Naive thymus-derived CD8-positive, alpha-beta T cell (primary cell): ENCODE measurements at regions not wholly inside any gene's neighbourhood (a gene's known extent, or its start where the extent isn't known, plus 50 kb on each side); places are given as distances from the start of the nearest gene placed in this dataset.

Experiments used
- ATAC-seq, 2 donors: fragments of 150-1000 bp; cut with Tn5 transposase in 1 of 2; sonication (Bioruptor Pico), chemical (Tn5 transposase) in 1 of 2; 1 replicate in 1 of 2; 2 replicates in 1 of 2; pipeline ENCODE4 v1.10.0; 2021; ENCODE audit warnings: mild to moderate bottlenecking in 2 of 2, moderate library complexity in 2 of 2
- POLR2A ChIA-PET: fragments of 350-600 bp; sonication (Branson Sonifier 250); formaldehyde crosslinking; loops from one replicate; lab custom pipeline; 2021; ENCODE audit warnings: antibody characterized with exemption; lab: Charles Lee
- DNase-seq, 10 donors: peaks; one replicate each; pipeline versions ENCODE4 v3.0.0 to v3.0.0-alpha.2; 2020 to 2022
- H3K27ac Mint-ChIP-seq, 10 donors: one replicate each; pipeline ENCODE4 v1.8.0; 2020 to 2022; ENCODE audit warnings: mild to moderate bottlenecking in 10 of 10, mixed read lengths in 10 of 10, moderate library complexity in 4 of 10, inconsistent platforms in 1 of 10
- H3K27me3 Mint-ChIP-seq, 5 donors: one replicate each; pipeline ENCODE4 v1.8.0; 2021 to 2022; ENCODE audit warnings: mixed read lengths in 5 of 5
- H3K36me3 Mint-ChIP-seq, 3 donors: one replicate each; pipeline ENCODE4 v1.8.0; 2020 to 2022; ENCODE audit warnings: mixed read lengths in 3 of 3, mild to moderate bottlenecking in 2 of 3, inconsistent platforms in 1 of 3
- H3K4me1 Mint-ChIP-seq, 4 donors: one replicate each; pipeline ENCODE4 v1.8.0; 2021 to 2022; ENCODE audit warnings: mixed read lengths in 4 of 4
- H3K4me3 Mint-ChIP-seq, 10 donors: one replicate each; pipeline ENCODE4 v1.8.0; 2020 to 2022; ENCODE audit warnings: mild to moderate bottlenecking in 10 of 10, mixed read lengths in 10 of 10, moderate library complexity in 6 of 10, inconsistent platforms in 1 of 10
- H3K9me3 Mint-ChIP-seq, 9 donors: one replicate each; pipeline ENCODE4 v1.8.0; 2020 to 2022; ENCODE audit warnings: mixed read lengths in 9 of 9, mild to moderate bottlenecking in 3 of 9, inconsistent platforms in 1 of 9, moderate library complexity in 1 of 9

GRCh38 chr13:26837997-26838396 is 77.4 kb upstream of the GPR12 start:
- no peaks in the 10 kb centered on the region for H3K36me3 Mint-ChIP-seq
- no peak for DNase-seq
- H3K9me3 Mint-ChIP-seq: peaks cover 0 to 4% (median 0%) of the 10 kb centered on the region in 9 donors
- no peak overlapping the region for H3K4me3 Mint-ChIP-seq
- no peaks in the 10 kb centered on the region for H3K4me1 Mint-ChIP-seq
- no peak overlapping the region for H3K27ac Mint-ChIP-seq
- POLR2A ChIA-PET: no interaction called here
- ATAC-seq: no peak
- peaks cover 12 to 48% (median 14%) of the 10 kb centered on the region in 5 donors for H3K27me3 Mint-ChIP-seq

- Mint-ChIP-seq H3K27me3 (peaks cover 12 to 53% (median 14%) of the 10 kb centered on the region in 5 donors), H3K9me3 (peaks cover 0 to 4% (median 0%) of the 10 kb centered on the region in 9 donors), H3K27ac (no peak overlapping the region), H3K36me3 (no peaks in the 10 kb centered on the region), H3K4me3 (no peak overlapping the region), H3K4me1 (no peaks in the 10 kb centered on the region)
- POLR2A ChIA-PET: no interaction called here
- DNase-seq (no peak), ATAC-seq (no peak)
These were observed 76.5 kb upstream of the GPR12 start for GRCh38 chr13:26837102-26837501.

- Mint-ChIP-seq H3K4me3 (no peak overlapping the region), H3K9me3 (peaks cover 0 to 4% (median 0%) of the 10 kb centered on the region in 9 donors), H3K27ac (no peak overlapping the region), H3K27me3 (peaks cover 16 to 53% (median 18%) of the 10 kb centered on the region in 5 donors), H3K36me3 (no peaks in the 10 kb centered on the region), H3K4me1 (peaks cover 0 to 2% (median 0%) of the 10 kb centered on the region in 4 donors)
- ATAC-seq (no peak), DNase-seq (no peak)
- POLR2A ChIA-PET: no interaction called here
These were observed 76.0 kb upstream of the GPR12 start for GRCh38 chr13:26836626-26837025.

DNA sequence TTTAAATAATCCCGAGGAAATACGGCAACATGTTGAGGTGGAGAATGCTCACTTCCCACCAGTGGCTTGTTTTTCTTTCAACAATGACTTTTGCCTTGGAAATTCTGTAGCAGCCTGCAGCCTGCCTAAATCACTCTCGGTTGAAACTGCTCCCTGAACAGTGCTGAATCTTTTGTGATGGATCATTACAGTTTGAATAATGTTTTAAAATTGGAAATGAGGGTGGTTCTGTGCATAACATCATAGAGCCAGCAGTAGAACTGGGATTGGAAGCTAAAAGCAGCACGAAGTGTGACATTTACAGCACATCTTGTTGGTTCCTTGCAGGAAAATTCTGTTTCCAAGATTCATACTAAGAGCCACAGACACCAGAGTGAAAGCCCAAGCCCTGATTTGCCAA is 74.1 kb upstream of the GPR12 start:
- Mint-ChIP-seq H3K9me3 (peaks cover 0 to 4% (median 0%) of the 10 kb centered on the region in 9 donors), H3K4me3 (no peak overlapping the region), H3K4me1 (peaks cover 0 to 2% (median 0%) of the 10 kb centered on the region in 4 donors), H3K27me3 (peaks cover 17 to 62% (median 21%) of the 10 kb centered on the region in 5 donors), H3K27ac (no peak overlapping the region), H3K36me3 (no peaks in the 10 kb centered on the region)
- ATAC-seq (no peak), DNase-seq (no peak)
- POLR2A ChIA-PET: no interaction called here

DNA sequence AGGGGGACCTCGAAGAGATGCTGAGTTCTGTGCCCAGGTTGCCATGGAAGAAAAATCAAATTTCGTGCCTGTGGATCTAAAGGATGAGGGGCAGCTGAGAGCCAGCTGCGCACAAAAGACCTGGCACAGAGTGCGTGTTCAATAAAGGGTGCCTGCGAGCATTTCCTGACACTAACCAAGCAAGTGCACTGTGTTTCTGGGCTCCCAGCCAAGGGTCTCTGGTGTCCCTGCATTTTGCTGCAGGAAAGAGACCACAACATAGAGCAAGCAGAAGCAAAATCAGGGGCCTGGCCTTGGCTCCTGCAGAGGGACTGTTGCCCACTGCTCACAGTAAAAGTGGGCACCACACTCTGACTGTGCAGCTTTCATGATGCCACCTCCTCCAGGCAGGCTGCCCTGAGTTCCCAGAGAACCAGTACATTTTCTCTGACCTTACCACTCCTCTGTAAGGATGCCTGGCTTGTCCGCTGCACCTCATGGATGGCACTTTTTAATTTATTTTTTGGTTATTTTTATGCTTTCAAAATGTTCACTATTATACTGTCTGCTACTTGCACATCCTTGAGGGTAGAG is 70.8 kb upstream of the GPR12 start:
- no peak overlapping the region for H3K4me3 Mint-ChIP-seq
- peaks cover 12 to 50% (median 14%) of the 10 kb centered on the region in 5 donors for H3K27me3 Mint-ChIP-seq
- H3K4me1 Mint-ChIP-seq: peaks cover 0 to 2% (median 0%) of the 10 kb centered on the region in 4 donors
- POLR2A ChIA-PET: no interaction called here
- peaks cover 0 to 4% (median 0%) of the 10 kb centered on the region in 9 donors for H3K9me3 Mint-ChIP-seq
- ATAC-seq (no peak), DNase-seq (no peak)
- H3K27ac Mint-ChIP-seq: no peak overlapping the region
- no peaks in the 10 kb centered on the region for H3K36me3 Mint-ChIP-seq

DNA sequence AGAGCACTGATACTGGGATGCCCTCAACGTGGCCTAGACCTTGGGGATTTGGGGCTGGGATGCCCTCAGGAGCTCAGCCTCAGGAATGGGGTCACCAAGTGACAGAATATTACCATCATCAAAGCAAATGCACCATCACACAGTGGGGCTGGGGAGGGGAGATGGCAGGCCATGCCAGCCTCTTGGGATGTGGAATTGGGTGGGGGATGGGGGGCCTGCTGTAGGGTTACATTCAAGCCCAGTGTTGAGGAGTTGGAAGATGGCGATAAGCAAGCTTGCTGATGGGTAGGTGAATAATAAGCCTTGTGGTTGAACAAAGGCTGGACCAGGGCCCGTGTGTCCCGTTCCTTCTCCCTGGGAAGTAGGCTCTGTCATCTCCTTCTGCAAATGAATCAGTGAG is 69.1 kb upstream of the GPR12 start:
- no peak for DNase-seq
- Mint-ChIP-seq H3K27ac (no peak overlapping the region), H3K9me3 (no peaks in the 10 kb centered on the region), H3K27me3 (peaks cover 8 to 43% (median 14%) of the 10 kb centered on the region in 5 donors), H3K4me1 (peaks cover 0 to 2% (median 0%) of the 10 kb centered on the region in 4 donors), H3K36me3 (no peaks in the 10 kb centered on the region), H3K4me3 (no peak overlapping the region)
- POLR2A ChIA-PET: no interaction called here
- ATAC-seq: no peak

DNA sequence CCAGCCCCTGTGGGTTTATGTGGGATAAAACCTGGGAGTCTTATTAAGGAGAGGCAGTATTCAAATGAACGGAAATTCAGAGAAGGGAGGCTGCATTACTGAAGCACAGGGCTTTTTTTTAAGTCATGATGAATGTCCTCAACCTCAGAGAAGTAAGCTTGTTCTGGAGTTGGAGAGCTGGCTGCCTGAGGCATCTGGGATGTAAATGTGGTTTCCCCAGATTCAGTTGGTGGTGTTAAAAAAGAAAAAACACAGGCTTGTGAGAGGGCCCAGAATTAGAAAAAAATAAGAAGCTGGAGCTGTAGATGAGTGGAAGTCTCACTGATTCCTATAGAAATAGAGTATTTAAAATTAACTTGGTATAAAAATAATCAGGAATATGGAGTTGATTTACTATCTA is 64.0 kb upstream of the GPR12 start:
- POLR2A ChIA-PET: no interaction called here
- Mint-ChIP-seq H3K27me3 (peaks cover 0 to 6% (median 4%) of the 10 kb centered on the region in 5 donors), H3K27ac (no peak overlapping the region), H3K4me3 (no peak overlapping the region), H3K9me3 (no peaks in the 10 kb centered on the region), H3K4me1 (no peaks in the 10 kb centered on the region), H3K36me3 (no peaks in the 10 kb centered on the region)
- DNase-seq: no peak
- ATAC-seq: no peak

- no peaks in the 10 kb centered on the region for H3K9me3 Mint-ChIP-seq
- H3K4me3 Mint-ChIP-seq: no peak overlapping the region
- H3K27me3 Mint-ChIP-seq: peaks cover 0 to 3% (median 0%) of the 10 kb centered on the region in 5 donors
- H3K36me3 Mint-ChIP-seq: no peaks in the 10 kb centered on the region
- peak overlapping the region in 1 of 10 donors; percentile 68 for H3K27ac Mint-ChIP-seq
- no peak for DNase-seq
- POLR2A ChIA-PET: interaction anchor here (0.6 kb wide), 1 partner anchor 1543 kb away, joined by 3 read pairs; no protein-coding TSS in a partner anchor
- H3K4me1 Mint-ChIP-seq: no peaks in the 10 kb centered on the region
- ATAC-seq: no peak
These were observed 61.6 kb upstream of the GPR12 start for GRCh38 chr13:26822146-26822545.

DNA sequence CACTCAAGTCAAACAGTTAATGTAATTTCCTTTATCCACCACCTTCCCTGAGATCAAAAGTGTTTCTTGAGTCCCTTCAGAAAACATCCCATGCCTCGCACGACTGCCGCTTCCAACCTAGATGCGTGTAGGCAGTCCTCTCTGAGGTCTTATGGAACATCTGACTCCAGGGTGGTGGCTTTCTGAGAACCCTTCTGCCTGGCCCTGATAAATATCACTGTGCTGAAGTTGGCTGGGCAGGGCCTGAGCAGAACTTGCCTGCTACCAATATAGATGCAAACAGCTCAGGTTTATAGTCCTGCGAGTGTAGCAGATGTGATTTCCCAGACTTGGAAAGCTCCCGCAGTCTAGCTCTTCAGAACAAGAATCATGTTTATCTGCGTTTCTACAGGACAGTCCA is 61.1 kb upstream of the GPR12 start:
- POLR2A ChIA-PET: interaction anchor here (0.6 kb wide), 1 partner anchor 1543 kb away, joined by 3 read pairs; no protein-coding TSS in a partner anchor
- no peak for ATAC-seq
- H3K9me3 Mint-ChIP-seq: no peaks in the 10 kb centered on the region
- H3K4me1 Mint-ChIP-seq: no peaks in the 10 kb centered on the region
- no peak overlapping the region for H3K27ac Mint-ChIP-seq
- H3K27me3 Mint-ChIP-seq: peaks cover 0 to 2% (median 0%) of the 10 kb centered on the region in 5 donors
- no peak overlapping the region for H3K4me3 Mint-ChIP-seq
- H3K36me3 Mint-ChIP-seq: no peaks in the 10 kb centered on the region
- DNase-seq: no peak

GRCh38 chr13:26820871-26821270 is 60.3 kb upstream of the GPR12 start:
- no peaks in the 10 kb centered on the region for H3K9me3 Mint-ChIP-seq
- ATAC-seq: no peak
- no peak overlapping the region for H3K27ac Mint-ChIP-seq
- H3K4me1 Mint-ChIP-seq: no peaks in the 10 kb centered on the region
- POLR2A ChIA-PET: no interaction called here
- no peak overlapping the region for H3K4me3 Mint-ChIP-seq
- no peaks in the 10 kb centered on the region for H3K36me3 Mint-ChIP-seq
- H3K27me3 Mint-ChIP-seq: peaks cover 0 to 3% (median 0%) of the 10 kb centered on the region in 5 donors
- no peak for DNase-seq

DNA sequence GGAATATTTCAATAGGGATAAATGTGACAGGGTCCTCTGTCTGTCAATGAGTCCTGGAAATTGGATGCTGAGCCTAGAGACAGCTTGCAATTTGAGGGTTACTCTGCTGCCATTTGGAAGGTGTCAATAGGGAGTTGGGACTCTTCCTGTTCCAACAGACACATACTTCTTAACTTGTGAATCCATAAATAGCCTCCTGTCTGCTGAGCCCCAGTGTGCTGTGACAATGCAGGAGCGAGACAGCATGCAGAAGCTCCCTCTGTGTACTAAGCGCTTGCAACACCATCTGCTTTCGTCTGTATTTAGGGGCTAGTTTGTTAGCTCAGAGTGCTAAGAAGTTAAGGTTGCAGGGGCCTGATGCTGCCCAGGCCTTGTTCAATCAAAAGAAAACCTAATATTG is 58.5 kb upstream of the GPR12 start:
- Mint-ChIP-seq H3K36me3 (no peaks in the 10 kb centered on the region), H3K4me1 (no peaks in the 10 kb centered on the region), H3K27me3 (peaks cover 0 to 15% (median 9%) of the 10 kb centered on the region in 5 donors), H3K4me3 (no peak overlapping the region), H3K27ac (no peak overlapping the region), H3K9me3 (no peaks in the 10 kb centered on the region)
- POLR2A ChIA-PET: no interaction called here
- ATAC-seq (no peak), DNase-seq (no peak)

DNA sequence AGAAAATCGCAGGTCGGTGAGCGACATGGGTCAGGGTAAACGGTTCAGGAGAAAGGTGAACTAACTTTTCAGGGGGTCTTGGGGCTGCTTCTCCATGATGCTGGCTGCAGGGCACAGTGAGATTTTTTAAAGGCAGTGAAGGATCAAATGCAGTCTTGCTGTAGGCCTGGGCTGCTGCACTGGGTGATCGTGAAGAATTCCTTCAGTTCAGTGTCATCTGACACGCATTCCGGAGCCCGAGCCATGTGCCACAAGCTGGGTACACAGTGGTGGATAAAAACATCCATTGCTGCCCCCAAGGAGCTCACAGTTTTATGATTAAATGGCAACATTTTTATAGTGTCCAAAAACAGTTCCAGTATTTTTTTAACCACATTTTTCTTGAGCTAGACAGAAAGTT is 56.3 kb upstream of the GPR12 start:
- no peak for ATAC-seq
- no peak for DNase-seq
- Mint-ChIP-seq H3K4me1 (no peaks in the 10 kb centered on the region), H3K4me3 (no peak overlapping the region), H3K27me3 (peaks cover 0 to 21% (median 14%) of the 10 kb centered on the region in 5 donors), H3K9me3 (no peaks in the 10 kb centered on the region), H3K36me3 (no peaks in the 10 kb centered on the region), H3K27ac (no peak overlapping the region)
- POLR2A ChIA-PET: no interaction called here

DNA sequence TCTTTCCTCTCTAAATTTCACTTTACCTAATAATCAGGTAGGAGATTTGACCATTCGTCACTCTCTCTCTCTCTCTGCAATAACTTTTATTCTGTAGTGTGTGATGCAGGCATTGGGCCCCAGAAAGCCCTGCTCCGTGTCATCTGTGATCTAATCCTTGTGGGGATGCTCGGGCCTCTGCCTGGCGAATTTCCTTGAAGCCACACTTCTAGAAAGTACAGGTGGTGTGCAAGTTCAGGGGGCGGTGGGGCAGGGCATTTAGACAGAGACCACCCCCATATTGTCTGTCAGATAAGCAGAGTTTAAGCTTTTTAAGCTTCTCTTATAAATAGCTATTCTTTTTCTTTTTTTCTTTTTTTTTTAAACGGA is 53.4 kb upstream of the GPR12 start:
- no peaks in the 10 kb centered on the region for H3K9me3 Mint-ChIP-seq
- POLR2A ChIA-PET: no interaction called here
- DNase-seq: no peak
- H3K27ac Mint-ChIP-seq: no peak overlapping the region
- H3K36me3 Mint-ChIP-seq: no peaks in the 10 kb centered on the region
- no peak overlapping the region for H3K4me3 Mint-ChIP-seq
- H3K27me3 Mint-ChIP-seq: peaks cover 11 to 28% (median 26%) of the 10 kb centered on the region in 5 donors
- H3K4me1 Mint-ChIP-seq: no peaks in the 10 kb centered on the region
- no peak for ATAC-seq
